HepG2 (cell line): ENCODE measurements at regions not wholly inside any gene's neighbourhood (a gene's known extent, or its start where the extent isn't known, plus 50 kb on each side); places are given as distances from the start of the nearest gene placed in this dataset.

Experiments used
- BRF2 ChIP-seq: sonication (generic); formaldehyde crosslinking; IDR thresholded peaks from 2 replicates; pipeline ENCODE4 v1.8.1; 2022; ENCODE audit warnings: mild to moderate bottlenecking, missing genetic modification reagents
- FOXK2 ChIP-seq: fragments of 450-650 bp; IDR thresholded peaks from 2 replicates; pipeline ENCODE4 v1.6.1; 2016
- JUN ChIP-seq: sonication (generic); formaldehyde crosslinking; IDR thresholded peaks from 2 replicates; pipeline ENCODE4 v1.4.0; 2020; ENCODE audit warnings: mild to moderate bottlenecking, missing genetic modification reagents
- PCBP1 ChIP-seq: fragments of 200-400 bp; formaldehyde crosslinking; IDR thresholded peaks from 2 replicates; pipeline ENCODE4 v1.6.1; 2017; ENCODE audit warnings: mild to moderate bottlenecking, low read depth, low read length, borderline replicate concordance
- PHF5A ChIP-seq: IDR thresholded peaks from one replicate; pipeline ENCODE4 v1.6.1; 2018; ENCODE audit warnings: low read depth, missing genetic modification reagents; ENCODE audit not compliant: unreplicated experiment
- PRPF4 ChIP-seq: fragments of 200-400 bp; formaldehyde crosslinking; IDR thresholded peaks from 2 replicates; pipeline ENCODE4 v1.6.1; 2016; ENCODE audit warnings: low read length, low read depth; ENCODE audit not compliant: poor library complexity, severe bottlenecking
- RELA ChIP-seq: sonication (generic); formaldehyde crosslinking; IDR thresholded peaks from 2 replicates; pipeline ENCODE4 v1.4.0; 2020; ENCODE audit warnings: missing genetic modification reagents
- RORA ChIP-seq: sonication (generic); formaldehyde crosslinking; IDR thresholded peaks from 2 replicates; pipeline ENCODE4 v1.5.0; 2020; ENCODE audit warnings: mild to moderate bottlenecking, missing genetic modification reagents, moderate library complexity
- RXRA ChIP-seq: sonication (generic); formaldehyde crosslinking; IDR thresholded peaks from 2 replicates; pipeline ENCODE4 v1.5.1; 2020; ENCODE audit warnings: missing genetic modification reagents
- SP1 ChIP-seq, 2 experiments: fragments of 450-650 bp in 1 of 2; sonication (generic) in 1 of 2; formaldehyde crosslinking in 1 of 2; IDR thresholded peaks; 2 replicates each; pipeline versions ENCODE4 v1.4.0 to v1.6.1; 2016 to 2020; ENCODE audit warnings: missing genetic modification reagents in 1 of 2
- SRSF9 ChIP-seq: fragments of 200-400 bp; formaldehyde crosslinking; IDR thresholded peaks from 2 replicates; pipeline ENCODE4 v1.6.1; 2018; ENCODE audit warnings: borderline replicate concordance, mild to moderate bottlenecking, low read depth, low read length; ENCODE audit not compliant: insufficient read depth, poor library complexity, severe bottlenecking
- TARDBP ChIP-seq: sonication (generic); formaldehyde crosslinking; IDR thresholded peaks from 2 replicates; pipeline ENCODE4 v1.8.0; 2022; ENCODE audit warnings: mild to moderate bottlenecking, missing genetic modification reagents
- TBX3 ChIP-seq: fragments of 450-650 bp; IDR thresholded peaks from 2 replicates; pipeline ENCODE4 v1.6.1; 2017; ENCODE audit warnings: antibody characterized with exemption, mild to moderate bottlenecking, inconsistent platforms, borderline replicate concordance
- ZBTB37 ChIP-seq: sonication (generic); formaldehyde crosslinking; IDR thresholded peaks from 2 replicates; pipeline ENCODE4 v1.4.0; 2020; ENCODE audit warnings: mild to moderate bottlenecking, missing genetic modification reagents
- ZFX ChIP-seq: sonication (generic); formaldehyde crosslinking; IDR thresholded peaks from 2 replicates; pipeline ENCODE4 v1.4.0; 2020; ENCODE audit warnings: mild to moderate bottlenecking, low read depth, missing genetic modification reagents, moderate library complexity
- ZNF205 ChIP-seq: IDR thresholded peaks from 2 replicates; pipeline ENCODE4 v1.6.1; 2018; ENCODE audit warnings: missing biosample characterization, missing genetic modification reagents
- ZNF280D ChIP-seq: sonication (generic); formaldehyde crosslinking; IDR thresholded peaks from 2 replicates; pipeline ENCODE4 v1.5.1; 2020; ENCODE audit warnings: mild to moderate bottlenecking, missing genetic modification reagents
- ZNF382 ChIP-seq: sonication (generic); formaldehyde crosslinking; IDR thresholded peaks from 2 replicates; pipeline ENCODE4 v1.5.0; 2020; ENCODE audit warnings: missing genetic modification reagents, mild to moderate bottlenecking, borderline replicate concordance
- ZNF558 ChIP-seq: sonication (generic); formaldehyde crosslinking; IDR thresholded peaks from 2 replicates; pipeline ENCODE4 v1.9.0; 2022; ENCODE audit warnings: mild to moderate bottlenecking, missing genetic modification reagents, borderline replicate concordance
- ZNF577 ChIP-seq: sonication (generic); formaldehyde crosslinking; IDR thresholded peaks from 2 replicates; pipeline ENCODE4 v1.4.0; 2020; ENCODE audit warnings: mild to moderate bottlenecking, low read depth, missing genetic modification reagents, borderline replicate concordance
- ZNF788 ChIP-seq: sonication (generic); formaldehyde crosslinking; IDR thresholded peaks from 2 replicates; pipeline ENCODE4 v1.5.0; 2020; ENCODE audit warnings: mild to moderate bottlenecking, missing genetic modification reagents, borderline replicate concordance
- TF ChIP-seq, protein P1 (sequence below): sonication (generic); formaldehyde crosslinking; IDR thresholded peaks from 2 replicates; pipeline ENCODE4 v1.5.0; 2020; ENCODE audit warnings: missing genetic modification reagents, mild to moderate bottlenecking, borderline replicate concordance

GRCh38 chr13:50244713-50245574, 229.7 kb downstream of the KCNRG start (continued):
- TF ChIP-seq RELA (CRISPR knock-in tag) (no peak), SP1 (IDR thresholded peaks at IDR 0.05) (no peak), SP1 (CRISPR knock-in tag; IDR thresholded peaks at IDR 0.05) (no peak), ZFX (CRISPR knock-in tag) (peak; percentile 84; the same call in 1 of the 2 replicates), ZNF558 (CRISPR knock-in tag) (peak; percentile 58; the same call in 1 of the 2 replicates), ZNF280D (CRISPR knock-in tag) (peak; percentile 98), ZBTB37 (CRISPR knock-in tag) (peak; percentile 52; the same call in 1 of the 2 replicates), ZNF788 (CRISPR knock-in tag) (peak; percentile 87; the same call in 1 of the 2 replicates), FOXK2 (peak; percentile 77; the same call in 1 of the 2 replicates), TARDBP (CRISPR knock-in tag) (peak; percentile 83; the same call in 1 of the 2 replicates), PHF5A (CRISPR knock-in tag) (peak; percentile 71), SRSF9 (no peak), ZNF382 (no peak), RORA (no peak), JUN (peak; percentile 99), BRF2 (no peak), PCBP1 (no peak), RXRA (CRISPR knock-in tag) (peak; percentile 92; the same call in 1 of the 2 replicates), ZNF205 (CRISPR knock-in tag) (peak; percentile 82), TBX3 (peak; percentile 65), PRPF4 (no peak), ZNF577 (CRISPR knock-in tag) (no peak)
- TF ChIP-seq, protein P1, sequence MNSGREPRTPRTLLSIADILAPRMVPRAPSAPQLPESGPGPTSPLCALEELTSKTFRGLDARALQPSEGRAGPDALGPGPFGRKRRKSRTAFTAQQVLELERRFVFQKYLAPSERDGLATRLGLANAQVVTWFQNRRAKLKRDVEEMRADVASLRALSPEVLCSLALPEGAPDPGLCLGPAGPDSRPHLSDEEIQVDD = no peak
